Stimulated activated naive B cell treated with anti-CD40 and anti-IgM and Interleukin-4, amounts not matched to agents 10 μg/mL and 1 μg/mL and 100 μg/mL, for 72 hours (primary cell): ENCODE measurements at regions not wholly inside any gene's neighbourhood (a gene's known extent, or its start where the extent isn't known, plus 50 kb on each side); places are given as distances from the start of the nearest gene placed in this dataset.

ENCODE experiments used
- ATAC-seq, 2 donors: fragments of 150-1000 bp; cut with Tn5 transposase; replicated peaks; 2 replicates each; pipeline ENCODE4 v1.10.0; 2021; ENCODE audit warnings: moderate library complexity in 1 of 2
- DNase-seq: peaks from one replicate; pipeline ENCODE4 v3.0.0; 2021
- H3K27ac Mint-ChIP-seq: one replicate; pipeline ENCODE4 v1.8.0; 2022; ENCODE audit warnings: mild to moderate bottlenecking, mixed read lengths
- H3K27me3 Mint-ChIP-seq, 2 donors: one replicate each; pipeline ENCODE4 v1.8.0; 2022; ENCODE audit warnings: mixed read lengths in 2 of 2
- H3K36me3 Mint-ChIP-seq, 2 donors: one replicate each; pipeline ENCODE4 v1.8.0; 2022; ENCODE audit warnings: mixed read lengths in 2 of 2, mild to moderate bottlenecking in 1 of 2
- H3K4me1 Mint-ChIP-seq, 2 donors: one replicate each; pipeline ENCODE4 v1.8.0; 2022; ENCODE audit warnings: mixed read lengths in 2 of 2, mild to moderate bottlenecking in 1 of 2
- H3K4me3 Mint-ChIP-seq, 2 donors: one replicate each; pipeline ENCODE4 v1.8.0; 2022; ENCODE audit warnings: mild to moderate bottlenecking in 2 of 2, mixed read lengths in 2 of 2, moderate library complexity in 1 of 2
- H3K9me3 Mint-ChIP-seq, 2 donors: one replicate each; pipeline ENCODE4 v1.8.0; 2022; ENCODE audit warnings: mixed read lengths in 2 of 2, mild to moderate bottlenecking in 1 of 2

GRCh38 chr6:125354649-125355048 is 52.9 kb upstream of the HDDC2 start:
- no peak for DNase-seq
- H3K4me3 Mint-ChIP-seq = no peak overlapping the region
- H3K27me3 Mint-ChIP-seq = peaks cover 0 to 4% of the 10 kb centered on the region in 2 donors
- H3K4me1 Mint-ChIP-seq = peaks cover 12 to 15% of the 10 kb centered on the region in 2 donors
- no peaks in the 10 kb centered on the region for H3K9me3 Mint-ChIP-seq
- H3K27ac Mint-ChIP-seq = no peak overlapping the region
- no peaks in the 10 kb centered on the region for H3K36me3 Mint-ChIP-seq
- no peak for ATAC-seq

- Mint-ChIP-seq H3K4me1 (peaks cover 12 to 15% of the 10 kb centered on the region in 2 donors), H3K27ac (no peak overlapping the region), H3K9me3 (no peaks in the 10 kb centered on the region), H3K27me3 (peaks cover 2 to 10% of the 10 kb centered on the region in 2 donors), H3K36me3 (no peaks in the 10 kb centered on the region), H3K4me3 (no peak overlapping the region)
- ATAC-seq (peak; percentile 59 to 61), DNase-seq (no peak)
Measured at GRCh38 chr6:125356884-125357283, 55.1 kb upstream of the HDDC2 start.

GRCh38 chr6:125357515-125358256 is 55.9 kb upstream of the HDDC2 start:
- Mint-ChIP-seq H3K27me3 (peaks cover 10 to 18% of the 10 kb centered on the region in 2 donors), H3K9me3 (no peaks in the 10 kb centered on the region), H3K4me3 (no peak overlapping the region), H3K27ac (no peak overlapping the region), H3K4me1 (peaks cover 15% of the 10 kb centered on the region in 2 donors), H3K36me3 (no peaks in the 10 kb centered on the region)
- ATAC-seq (peak; percentile 77), DNase-seq (no peak)

GRCh38 chr6:125358898-125359297 is 57.1 kb upstream of the HDDC2 start:
- no peak for DNase-seq
- Mint-ChIP-seq H3K4me3 (no peak overlapping the region), H3K4me1 (peaks cover 15 to 16% of the 10 kb centered on the region in 2 donors), H3K27me3 (peaks cover 12 to 20% of the 10 kb centered on the region in 2 donors), H3K27ac (no peak overlapping the region), H3K9me3 (no peaks in the 10 kb centered on the region), H3K36me3 (no peaks in the 10 kb centered on the region)
- no peak for ATAC-seq

- Mint-ChIP-seq H3K4me3 (no peak overlapping the region), H3K36me3 (peaks cover 0 to 2% of the 10 kb centered on the region in 2 donors), H3K27me3 (peaks cover 30 to 39% of the 10 kb centered on the region in 2 donors), H3K4me1 (peaks cover 10% of the 10 kb centered on the region in 2 donors), H3K9me3 (peaks cover 0 to 1% of the 10 kb centered on the region in 2 donors), H3K27ac (no peak overlapping the region)
- no peak for ATAC-seq
- no peak for DNase-seq
Measured at GRCh38 chr6:125361868-125362267, 60.1 kb upstream of the HDDC2 start.

GRCh38 chr6:125363039-125363823 is 61.5 kb upstream of the HDDC2 start:
- DNase-seq (no peak), ATAC-seq (peak; percentile 60 to 64)
- peaks cover 0 to 3% of the 10 kb centered on the region in 2 donors for H3K4me1 Mint-ChIP-seq
- H3K27ac Mint-ChIP-seq = no peak overlapping the region
- H3K36me3 Mint-ChIP-seq = peaks cover 0 to 2% of the 10 kb centered on the region in 2 donors
- H3K9me3 Mint-ChIP-seq = peaks cover 0 to 1% of the 10 kb centered on the region in 2 donors
- peaks cover 30 to 39% of the 10 kb centered on the region in 2 donors for H3K27me3 Mint-ChIP-seq
- H3K4me3 Mint-ChIP-seq = peak overlapping the region; percentile 52 to 74

- DNase-seq (no peak), ATAC-seq (no peak)
- Mint-ChIP-seq H3K27ac (no peak overlapping the region), H3K4me1 (peaks cover 0 to 3% of the 10 kb centered on the region in 2 donors), H3K36me3 (peaks cover 0 to 2% of the 10 kb centered on the region in 2 donors), H3K9me3 (peaks cover 0 to 1% of the 10 kb centered on the region in 2 donors), H3K4me3 (peak overlapping the region; percentile 52 to 74), H3K27me3 (peaks cover 30 to 39% of the 10 kb centered on the region in 2 donors)
Measured at GRCh38 chr6:125363824-125364165, 62.0 kb upstream of the HDDC2 start.

GRCh38 chr6:125365230-125365629 is 63.5 kb upstream of the HDDC2 start:
- no peak for DNase-seq
- H3K36me3 Mint-ChIP-seq = peaks cover 0 to 2% of the 10 kb centered on the region in 2 donors
- no peak overlapping the region for H3K27ac Mint-ChIP-seq
- peaks cover 30 to 39% of the 10 kb centered on the region in 2 donors for H3K27me3 Mint-ChIP-seq
- peaks cover 0 to 1% of the 10 kb centered on the region in 2 donors for H3K9me3 Mint-ChIP-seq
- no peak for ATAC-seq
- no peak overlapping the region for H3K4me3 Mint-ChIP-seq
- peaks cover 0 to 3% of the 10 kb centered on the region in 2 donors for H3K4me1 Mint-ChIP-seq

- DNase-seq (no peak), ATAC-seq (no peak)
- H3K36me3 Mint-ChIP-seq = peaks cover 0 to 2% of the 10 kb centered on the region in 2 donors
- H3K9me3 Mint-ChIP-seq = peaks cover 0 to 1% of the 10 kb centered on the region in 2 donors
- no peak overlapping the region for H3K4me3 Mint-ChIP-seq
- peaks cover 26 to 30% of the 10 kb centered on the region in 2 donors for H3K27me3 Mint-ChIP-seq
- peaks cover 0 to 3% of the 10 kb centered on the region in 2 donors for H3K4me1 Mint-ChIP-seq
- H3K27ac Mint-ChIP-seq = no peak overlapping the region
Measured at GRCh38 chr6:125367036-125367782, 65.4 kb upstream of the HDDC2 start.

GRCh38 chr6:125370343-125370742 is 68.6 kb upstream of the HDDC2 start:
- H3K4me3 Mint-ChIP-seq = no peak overlapping the region
- no peaks in the 10 kb centered on the region for H3K36me3 Mint-ChIP-seq
- H3K9me3 Mint-ChIP-seq = peaks cover 0 to 1% of the 10 kb centered on the region in 2 donors
- DNase-seq = no peak
- H3K27ac Mint-ChIP-seq = no peak overlapping the region
- no peak for ATAC-seq
- H3K27me3 Mint-ChIP-seq = peaks cover 10 to 19% of the 10 kb centered on the region in 2 donors
- no peaks in the 10 kb centered on the region for H3K4me1 Mint-ChIP-seq

GRCh38 chr6:125375013-125375412 is 73.2 kb upstream of the HDDC2 start:
- no peak for ATAC-seq
- H3K27me3 Mint-ChIP-seq = peaks cover 9 to 15% of the 10 kb centered on the region in 2 donors
- no peak for DNase-seq

GRCh38 chr6:125375821-125376220 is 74.1 kb upstream of the HDDC2 start:
- no peaks in the 10 kb centered on the region for H3K9me3 Mint-ChIP-seq
- ATAC-seq = no peak
- H3K4me1 Mint-ChIP-seq = peaks cover 3 to 11% of the 10 kb centered on the region in 2 donors
- peaks cover 9 to 18% of the 10 kb centered on the region in 2 donors for H3K27me3 Mint-ChIP-seq
- H3K27ac Mint-ChIP-seq = no peak overlapping the region
- no peak overlapping the region for H3K4me3 Mint-ChIP-seq
- DNase-seq = no peak
- no peaks in the 10 kb centered on the region for H3K36me3 Mint-ChIP-seq

More at GRCh38 chr6:125375013-125375412, 73.2 kb upstream of the HDDC2 start:
- Mint-ChIP-seq H3K9me3 (no peaks in the 10 kb centered on the region), H3K4me3 (no peak overlapping the region), H3K36me3 (no peaks in the 10 kb centered on the region), H3K27ac (no peak overlapping the region), H3K4me1 (peaks cover 3 to 11% of the 10 kb centered on the region in 2 donors)

GRCh38 chr6:125377621-125378020 is 75.9 kb upstream of the HDDC2 start:
- Mint-ChIP-seq H3K27ac (no peak overlapping the region), H3K4me3 (no peak overlapping the region), H3K9me3 (no peaks in the 10 kb centered on the region), H3K4me1 (peaks cover 3 to 11% of the 10 kb centered on the region in 2 donors), H3K27me3 (peaks cover 9 to 20% of the 10 kb centered on the region in 2 donors), H3K36me3 (no peaks in the 10 kb centered on the region)
- ATAC-seq (peak; percentile 56 to 78), DNase-seq (no peak)

- no peaks in the 10 kb centered on the region for H3K36me3 Mint-ChIP-seq
- peaks cover 3 to 11% of the 10 kb centered on the region in 2 donors for H3K4me1 Mint-ChIP-seq
- no peaks in the 10 kb centered on the region for H3K9me3 Mint-ChIP-seq
- ATAC-seq (no peak), DNase-seq (no peak)
- no peak overlapping the region for H3K27ac Mint-ChIP-seq
- peaks cover 9 to 21% of the 10 kb centered on the region in 2 donors for H3K27me3 Mint-ChIP-seq
- H3K4me3 Mint-ChIP-seq = no peak overlapping the region
Measured at GRCh38 chr6:125379174-125379573, 77.4 kb upstream of the HDDC2 start.
